Middle frontal gyrus (tissue), 1 donor: ENCODE measurements at regions not wholly inside any gene's neighbourhood (a gene's known extent, or its start where the extent isn't known, plus 50 kb on each side); places are given as distances from the start of the nearest gene placed in this dataset.
"Not testable (repeated sequence)": the region's sequence is repeated elsewhere in the genome, so short reads cannot be mapped to it uniquely, and the experiment has no call there.

Experiments
- DNase-seq: peaks from one replicate; pipeline ENCODE4 v3.0.0-alpha.2; 2015; ENCODE audit warnings: low spot score; ENCODE audit errors: extremely low spot score

- no peak for DNase-seq
These were observed 457.2 kb upstream of the SLC39A10 start for GRCh38 chr2:195199864-195200263.

- DNase-seq, result no peak
These were observed 475.8 kb upstream of the SLC39A10 start for GRCh38 chr2:195181059-195181705.

- DNase-seq, result no peak
These were observed 488.7 kb upstream of the SLC39A10 start for GRCh38 chr2:195168369-195168768.

GRCh38 chr2:195164930-195165329 lies 492.1 kb upstream of the SLC39A10 start:
- no peak for DNase-seq

- no peak for DNase-seq
These were observed 494.1 kb upstream of the SLC39A10 start for GRCh38 chr2:195162918-195163317.

- DNase-seq, result no peak
These were observed 494.8 kb upstream of the SLC39A10 start for GRCh38 chr2:195162194-195162593.

- no peak for DNase-seq
These were observed 496.1 kb upstream of the SLC39A10 start for GRCh38 chr2:195160963-195161362.

- DNase-seq, result no peak
These were observed 505.3 kb upstream of the SLC39A10 start for GRCh38 chr2:195151711-195152110.

- no peak for DNase-seq
These were observed 506.2 kb upstream of the SLC39A10 start for GRCh38 chr2:195150819-195151218.

- no peak for DNase-seq
These were observed 509.0 kb upstream of the SLC39A10 start for GRCh38 chr2:195148004-195148403.

GRCh38 chr2:195146761-195147541 lies 510.1 kb upstream of the SLC39A10 start:
- no peak for DNase-seq

GRCh38 chr2:195138435-195138834 lies 518.6 kb upstream of the SLC39A10 start:
- no peak for DNase-seq

- not testable (repeated sequence) for DNase-seq
These were observed 531.1 kb upstream of the SLC39A10 start for GRCh38 chr2:195125889-195126288.

- no peak for DNase-seq
These were observed 532.5 kb upstream of the SLC39A10 start for GRCh38 chr2:195124391-195125079.

GRCh38 chr2:195122653-195123052 lies 534.4 kb upstream of the SLC39A10 start:
- DNase-seq, result no peak

GRCh38 chr2:195121341-195121740 lies 535.7 kb upstream of the SLC39A10 start:
- DNase-seq, result no peak

GRCh38 chr2:195119231-195119630 lies 537.8 kb upstream of the SLC39A10 start:
- no peak for DNase-seq

GRCh38 chr2:195118276-195118675 lies 538.8 kb upstream of the SLC39A10 start:
- no peak for DNase-seq

- DNase-seq, result no peak
These were observed 540.0 kb upstream of the SLC39A10 start for GRCh38 chr2:195117011-195117410.

GRCh38 chr2:195115738-195116137 lies 541.3 kb upstream of the SLC39A10 start:
- no peak for DNase-seq

GRCh38 chr2:195108182-195108581 lies 548.8 kb upstream of the SLC39A10 start:
- DNase-seq, result no peak

- no peak for DNase-seq
These were observed 550.2 kb upstream of the SLC39A10 start for GRCh38 chr2:195106681-195107380.
